Tibial artery (tissue), 4 donors: ENCODE measurements at regions not wholly inside any gene's neighbourhood (a gene's known extent, or its start where the extent isn't known, plus 50 kb on each side); places are given as distances from the start of the nearest gene placed in this dataset.

Source experiments
- DNase-seq, 2 donors: peaks; one replicate each; pipeline ENCODE4 v3.0.0-alpha.2; 2019
- H3K27ac ChIP-seq, 2 donors: fragments of 200-600 bp; sonication (generic) in 1 of 2; 1 replicate in 1 of 2; 2 replicates in 1 of 2; pipeline ENCODE4 v1.5.1; 2018 to 2019; ENCODE audit warnings: mild to moderate bottlenecking in 1 of 2
- H3K27me3 ChIP-seq, 2 donors: fragments of 200-600 bp; sonication (generic) in 1 of 2; one replicate each; pipeline versions ENCODE4 v1.5.1 to v1.6.0; 2016 to 2019
- H3K36me3 ChIP-seq, 3 donors: fragments of 200-600 bp; sonication (generic) in 2 of 3; one replicate each; pipeline ENCODE4 v1.5.1; 2016 to 2019; ENCODE audit warnings: mild to moderate bottlenecking in 2 of 3
- H3K4me1 ChIP-seq, 4 donors: fragments of 200-600 bp; sonication (generic) in 2 of 4; 1 replicate in 3 of 4; 2 replicates in 1 of 4; pipeline ENCODE4 v1.5.1; 2016 to 2019
- H3K4me3 ChIP-seq, 2 donors: fragments of 200-600 bp; sonication (generic) in 1 of 2; 1 replicate in 1 of 2; 2 replicates in 1 of 2; pipeline ENCODE4 v1.5.1; 2018 to 2019; ENCODE audit warnings: mild to moderate bottlenecking in 2 of 2
- H3K9me3 ChIP-seq, 3 donors: fragments of 200-600 bp; sonication (generic) in 1 of 3; one replicate each; pipeline ENCODE4 v1.5.1; 2016 to 2019
- CTCF ChIP-seq, 2 experiments: fragments of 200-600 bp in 1 of 2; fragments of 450-650 bp in 1 of 2; IDR thresholded peaks; one replicate each; pipeline ENCODE4 v1.5.1; 2017 to 2019; ENCODE audit warnings: antibody characterized with exemption in 2 of 2, mild to moderate bottlenecking in 1 of 2, moderate library complexity in 1 of 2
- intact Hi-C: fragments of 100-400 bp; cut with DNase I; formaldehyde crosslinking; loops from one replicate; pipeline ENCODE4 v1.15.0; 2023; ENCODE audit warnings: low total_unique reads

- no peaks in the 10 kb centered on the region for H3K4me1 ChIP-seq
- H3K27me3 ChIP-seq: peaks cover 0 to 40% of the 10 kb centered on the region in 2 donors
- no peak for TF ChIP-seq CTCF (IDR thresholded peaks at IDR 0.05)
- H3K36me3 ChIP-seq: no peaks in the 10 kb centered on the region
- intact Hi-C loops: no loop called here
- H3K9me3 ChIP-seq: no peaks in the 10 kb centered on the region
- no peak overlapping the region for H3K4me3 ChIP-seq
- peak; percentile 8 to 54 for DNase-seq
- H3K27ac ChIP-seq: no peak overlapping the region
Measured at GRCh38 chr11:134514354-134514951, 102.4 kb upstream of the B3GAT1 start.

GRCh38 chr11:134513585-134514120, 101.6 kb upstream of the B3GAT1 start:
- Histone ChIP-seq H3K4me3 (no peak overlapping the region), H3K27ac (no peak overlapping the region), H3K9me3 (no peaks in the 10 kb centered on the region), H3K27me3 (peaks cover 0 to 37% of the 10 kb centered on the region in 2 donors), H3K36me3 (no peaks in the 10 kb centered on the region), H3K4me1 (no peaks in the 10 kb centered on the region)
- no peak for TF ChIP-seq CTCF (IDR thresholded peaks at IDR 0.05)
- DNase-seq: peak; percentile 7 to 31
- intact Hi-C loops: no loop called here

- DNase-seq: peak; percentile 4 to 49
- H3K4me1 ChIP-seq: no peaks in the 10 kb centered on the region
- no peak for TF ChIP-seq CTCF (IDR thresholded peaks at IDR 0.05)
- no peak overlapping the region for H3K27ac ChIP-seq
- peaks cover 0 to 33% of the 10 kb centered on the region in 2 donors for H3K27me3 ChIP-seq
- intact Hi-C loops: no loop called here
- no peaks in the 10 kb centered on the region for H3K9me3 ChIP-seq
- H3K36me3 ChIP-seq: no peaks in the 10 kb centered on the region
- no peak overlapping the region for H3K4me3 ChIP-seq
Measured at GRCh38 chr11:134512571-134513538, 100.8 kb upstream of the B3GAT1 start.

GRCh38 chr11:134512061-134512460, 100.0 kb upstream of the B3GAT1 start:
- no peak for TF ChIP-seq CTCF (IDR thresholded peaks at IDR 0.05)
- Histone ChIP-seq H3K36me3 (no peaks in the 10 kb centered on the region), H3K27me3 (peaks cover 0 to 33% of the 10 kb centered on the region in 2 donors), H3K9me3 (no peaks in the 10 kb centered on the region), H3K27ac (no peak overlapping the region), H3K4me1 (no peaks in the 10 kb centered on the region), H3K4me3 (no peak overlapping the region)
- intact Hi-C loops: no loop called here
- peak; percentile 1 to 27 for DNase-seq

- H3K4me3 ChIP-seq: no peak overlapping the region
- DNase-seq: peak; percentile 12 to 34
- TF ChIP-seq CTCF (IDR thresholded peaks at IDR 0.05): no peak
- no peaks in the 10 kb centered on the region for H3K36me3 ChIP-seq
- intact Hi-C loops: no loop called here
- H3K27ac ChIP-seq: no peak overlapping the region
- no peaks in the 10 kb centered on the region for H3K9me3 ChIP-seq
- H3K4me1 ChIP-seq: no peaks in the 10 kb centered on the region
- peaks cover 0 to 27% of the 10 kb centered on the region in 2 donors for H3K27me3 ChIP-seq
Measured at GRCh38 chr11:134511255-134511654, 99.2 kb upstream of the B3GAT1 start.
